Activated CD4-positive, alpha-beta T cell treated with anti-CD3 and anti-CD28 coated beads, Interleukin-2, Interleukin-4, amounts not matched to agents 100 ng/mL and 50 ng/mL, durations not matched to agents 16 hours and 8 hours (primary cell): ENCODE measurements at regions not wholly inside any gene's neighbourhood (a gene's known extent, or its start where the extent isn't known, plus 50 kb on each side); places are given as distances from the start of the nearest gene placed in this dataset.
A peak's percentile ranks its signal among the peaks of the same experiment; 100 is the strongest.

Experiments
- DNase-seq: peaks from one replicate; pipeline ENCODE4 v3.0.0-alpha.2; 2020; ENCODE audit warnings: low spot score

GRCh38 chr1:243944429-243945160 lies 94.6 kb upstream of the AKT3 start:
- no peak for DNase-seq

GRCh38 chr1:243943671-243944428 lies 93.8 kb upstream of the AKT3 start:
- no peak for DNase-seq

- no peak for DNase-seq
Observed at GRCh38 chr1:243942196-243943150, 92.4 kb upstream of the AKT3 start.

- DNase-seq: no peak
Observed at GRCh38 chr1:243940451-243940850, 90.4 kb upstream of the AKT3 start.

- no peak for DNase-seq
Observed at GRCh38 chr1:243939167-243939848, 89.3 kb upstream of the AKT3 start.

- peak; percentile 22 for DNase-seq
Observed at GRCh38 chr1:243938208-243938607, 88.2 kb upstream of the AKT3 start.

GRCh38 chr1:243933495-243933894 lies 83.5 kb upstream of the AKT3 start:
- no peak for DNase-seq

GRCh38 chr1:243931957-243932356 lies 81.9 kb upstream of the AKT3 start:
- DNase-seq: no peak

GRCh38 chr1:243930822-243931671 lies 81.0 kb upstream of the AKT3 start:
- DNase-seq: no peak

GRCh38 chr1:243927381-243927780 lies 77.3 kb upstream of the AKT3 start:
- no peak for DNase-seq

- no peak for DNase-seq
Observed at GRCh38 chr1:243926803-243927245, 76.8 kb upstream of the AKT3 start.

GRCh38 chr1:243926299-243926698 lies 76.3 kb upstream of the AKT3 start:
- DNase-seq: no peak

GRCh38 chr1:243924588-243925349 lies 74.7 kb upstream of the AKT3 start:
- DNase-seq: no peak

GRCh38 chr1:243924188-243924587 lies 74.1 kb upstream of the AKT3 start:
- no peak for DNase-seq

GRCh38 chr1:243923292-243924171 lies 73.5 kb upstream of the AKT3 start:
- no peak for DNase-seq

- DNase-seq: no peak
Observed at GRCh38 chr1:243921111-243921510, 71.1 kb upstream of the AKT3 start.

GRCh38 chr1:243917863-243918565 lies 68.0 kb upstream of the AKT3 start:
- DNase-seq: no peak

GRCh38 chr1:243917177-243917862 lies 67.3 kb upstream of the AKT3 start:
- DNase-seq: no peak
